DOHH2 (cell line): ENCODE measurements at regions not wholly inside any gene's neighbourhood (a gene's known extent, or its start where the extent isn't known, plus 50 kb on each side); places are given as distances from the start of the nearest gene placed in this dataset.
A peak's percentile ranks its signal among the peaks of the same experiment; 100 is the strongest.

Source experiments
- H3F3A ChIP-seq: fragments of 200-600 bp; sonication (generic), shearing (Covaris generic); 2 replicates; pipeline ENCODE4 v1.6.0; 2016; ENCODE audit warnings: antibody characterized with exemption, mild to moderate bottlenecking; ENCODE audit not compliant: control insufficient read depth, insufficient read depth
- H3K27ac ChIP-seq: fragments of 200-600 bp; sonication (generic); 2 replicates; pipeline ENCODE4 v1.5.1; 2014; ENCODE audit warnings: low read depth, mild to moderate bottlenecking, low read length, moderate library complexity
- H3K27me3 ChIP-seq: fragments of 200-600 bp; sonication (generic); 2 replicates; pipeline ENCODE4 v1.6.1; 2014; ENCODE audit warnings: mild to moderate bottlenecking, low read length, mixed read lengths; ENCODE audit not compliant: control insufficient read depth
- H3K36me3 ChIP-seq: fragments of 200-600 bp; sonication (generic); 2 replicates; pipeline ENCODE4 v1.6.1; 2014; ENCODE audit warnings: mild to moderate bottlenecking, low read length, moderate library complexity, mixed read lengths; ENCODE audit not compliant: control insufficient read depth
- H3K4me1 ChIP-seq: fragments of 200-600 bp; sonication (generic); 2 replicates; pipeline ENCODE4 v1.6.1; 2014; ENCODE audit warnings: mild to moderate bottlenecking, low read length, mixed read lengths; ENCODE audit not compliant: control insufficient read depth
- H3K4me2 ChIP-seq: fragments of 200-600 bp; sonication (generic); 2 replicates; pipeline ENCODE4 v1.6.0; 2014; ENCODE audit warnings: mild to moderate bottlenecking, low read length, moderate library complexity
- H3K4me3 ChIP-seq: fragments of 200-600 bp; sonication (generic); 2 replicates; pipeline ENCODE4 v1.5.1; 2014; ENCODE audit warnings: mild to moderate bottlenecking, low read length, mixed read lengths
- H3K79me2 ChIP-seq: fragments of 200-600 bp; sonication (generic); 2 replicates; pipeline ENCODE4 v1.6.1; 2014; ENCODE audit warnings: mild to moderate bottlenecking, low read length, mixed read lengths; ENCODE audit not compliant: control insufficient read depth
- H3K9me2 ChIP-seq: fragments of 200-600 bp; sonication (generic); replicated peaks from 2 replicates; pipeline ENCODE4 v1.6.1; 2014; ENCODE audit warnings: mild to moderate bottlenecking, low read length, mixed read lengths; ENCODE audit not compliant: control insufficient read depth
- H3K9me3 ChIP-seq: fragments of 200-600 bp; sonication (generic); 2 replicates; pipeline ENCODE4 v1.6.1; 2014; ENCODE audit warnings: antibody characterized with exemption, low read length, mixed read lengths; ENCODE audit not compliant: control insufficient read depth, insufficient read depth
- H4K20me1 ChIP-seq: fragments of 200-600 bp; sonication (generic); 2 replicates; pipeline ENCODE4 v1.6.0; 2014; ENCODE audit warnings: low read depth, mild to moderate bottlenecking, antibody characterized with exemption, low read length, moderate library complexity; ENCODE audit not compliant: control insufficient read depth, insufficient read depth
- CTCF ChIP-seq: fragments of 200-600 bp; sonication (generic); IDR thresholded peaks from one replicate; pipeline ENCODE4 v1.5.1; 2014; ENCODE audit warnings: antibody characterized with exemption, mild to moderate bottlenecking, low read depth, low read length; ENCODE audit not compliant: poor library complexity, severe bottlenecking
- EZH2phosphoT487 ChIP-seq: fragments of 200-600 bp; sonication (generic); IDR thresholded peaks from 2 replicates; pipeline ENCODE4 v1.6.1; 2017; ENCODE audit warnings: borderline replicate concordance, mild to moderate bottlenecking, antibody characterized with exemption, low read length, moderate library complexity, mixed read lengths

GRCh38 chr21:43325968-43326715 lies 100.8 kb downstream of the SIK1 start:
- Histone ChIP-seq H3K9me2 (no peaks in the 10 kb centered on the region), H3K27ac (0 out of 2 replicates have a peak overlapping the region, but pooled peaks have one; percentile 7), H3K27me3 (no peaks in the 10 kb centered on the region), H3F3A (no peaks in the 10 kb centered on the region), H3K79me2 (no peaks in the 10 kb centered on the region), H3K9me3 (no peaks in the 10 kb centered on the region), H3K4me3 (peak overlapping the region; percentile 7; the same call in 1 of the 2 replicates), H3K4me1 (peaks cover 21% of the 10 kb centered on the region), H4K20me1 (no peaks in the 10 kb centered on the region), H3K36me3 (no peaks in the 10 kb centered on the region), H3K4me2 (peak overlapping the region; percentile 43)
- no peak for TF ChIP-seq EZH2phosphoT487
- TF ChIP-seq CTCF: no peak

GRCh38 chr21:43325036-43325435 lies 101.9 kb downstream of the SIK1 start:
- H3K27ac ChIP-seq: no peak overlapping the region
- H3K4me2 ChIP-seq: no peak overlapping the region
- no peaks in the 10 kb centered on the region for H3K9me2 ChIP-seq
- no peak overlapping the region for H3K4me3 ChIP-seq
- TF ChIP-seq EZH2phosphoT487 (no peak), CTCF (no peak)
- no peaks in the 10 kb centered on the region for H3K36me3 ChIP-seq
- H3K27me3 ChIP-seq: no peaks in the 10 kb centered on the region
- peaks cover 22% of the 10 kb centered on the region for H3K4me1 ChIP-seq
- no peaks in the 10 kb centered on the region for H3K9me3 ChIP-seq
- no peaks in the 10 kb centered on the region for H3K79me2 ChIP-seq
- H3F3A ChIP-seq: no peaks in the 10 kb centered on the region
- no peaks in the 10 kb centered on the region for H4K20me1 ChIP-seq

GRCh38 chr21:43324596-43324995 lies 102.3 kb downstream of the SIK1 start:
- peaks cover 25% of the 10 kb centered on the region for H3K4me1 ChIP-seq
- no peaks in the 10 kb centered on the region for H3K27me3 ChIP-seq
- no peaks in the 10 kb centered on the region for H3F3A ChIP-seq
- no peak overlapping the region for H3K4me2 ChIP-seq
- no peaks in the 10 kb centered on the region for H3K36me3 ChIP-seq
- no peaks in the 10 kb centered on the region for H4K20me1 ChIP-seq
- TF ChIP-seq EZH2phosphoT487 (no peak), CTCF (no peak)
- H3K9me3 ChIP-seq: no peaks in the 10 kb centered on the region
- no peaks in the 10 kb centered on the region for H3K79me2 ChIP-seq
- H3K27ac ChIP-seq: no peak overlapping the region
- H3K4me3 ChIP-seq: no peak overlapping the region
- no peaks in the 10 kb centered on the region for H3K9me2 ChIP-seq
